ENCODE measurements at regions not wholly inside any gene's neighbourhood (a gene's known extent, or its start where the extent isn't known, plus 50 kb on each side); places are given as distances from the start of the nearest gene placed in this dataset.

GRCh38 chr2:120586507-120587278, 149.0 kb upstream of the GLI2 start (continued):
- TF ChIP-seq CHD7 (IDR thresholded peaks at IDR 0.05; ENCODE audit: low read depth, low read length) (no peak), NFIC (IDR thresholded peaks at IDR 0.05) (no peak), ZNF79 (CRISPR knock-in tag; IDR thresholded peaks at IDR 0.05; ENCODE audit: low read depth) (no peak)
